ENCODE measurements at regions not wholly inside any gene's neighbourhood (a gene's known extent, or its start where the extent isn't known, plus 50 kb on each side); places are given as distances from the start of the nearest gene placed in this dataset.

DNA sequence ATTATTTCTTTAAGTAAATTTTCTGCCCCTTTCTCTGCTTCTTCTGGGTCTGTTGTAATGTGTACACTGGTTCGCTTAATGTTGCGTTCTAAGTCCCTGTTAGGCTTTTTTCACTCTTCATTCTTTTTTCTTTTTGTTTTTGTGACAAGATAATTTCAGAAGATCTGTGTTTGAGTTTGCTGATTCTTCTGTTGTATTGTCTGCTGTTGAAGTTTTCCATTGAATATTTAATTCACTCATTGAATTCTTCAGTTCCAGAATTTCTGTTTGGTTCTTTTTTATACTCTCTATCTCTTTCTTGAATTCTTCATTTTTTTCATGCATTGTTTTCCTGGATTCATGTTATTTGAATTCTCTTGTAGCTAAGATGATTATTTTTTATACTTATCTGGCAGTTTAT lies 66.3 kb upstream of the NUDT6 start:
- H3K4me3 Mint-ChIP-seq (ENCODE audit: unreplicated experiment), result no peak overlapping the region
- peaks cover 9% of the 10 kb centered on the region for H3K79me2 ChIP-seq (ENCODE audit: insufficient read depth, low read length)
- H3K9ac ChIP-seq (ENCODE audit: low read length), result no peak overlapping the region
- H3K4me1 ChIP-seq (ENCODE audit: insufficient read depth, low read length), result no peaks in the 10 kb centered on the region
- no peak overlapping the region for H3K27ac ChIP-seq (ENCODE audit: low read depth, low read length)
- no peak overlapping the region for H3K27ac Mint-ChIP-seq (ENCODE audit: unreplicated experiment)
- H3K27me3 ChIP-seq (ENCODE audit: insufficient read depth, low read length), result no peaks in the 10 kb centered on the region
- TF ChIP-seq, protein P1, sequence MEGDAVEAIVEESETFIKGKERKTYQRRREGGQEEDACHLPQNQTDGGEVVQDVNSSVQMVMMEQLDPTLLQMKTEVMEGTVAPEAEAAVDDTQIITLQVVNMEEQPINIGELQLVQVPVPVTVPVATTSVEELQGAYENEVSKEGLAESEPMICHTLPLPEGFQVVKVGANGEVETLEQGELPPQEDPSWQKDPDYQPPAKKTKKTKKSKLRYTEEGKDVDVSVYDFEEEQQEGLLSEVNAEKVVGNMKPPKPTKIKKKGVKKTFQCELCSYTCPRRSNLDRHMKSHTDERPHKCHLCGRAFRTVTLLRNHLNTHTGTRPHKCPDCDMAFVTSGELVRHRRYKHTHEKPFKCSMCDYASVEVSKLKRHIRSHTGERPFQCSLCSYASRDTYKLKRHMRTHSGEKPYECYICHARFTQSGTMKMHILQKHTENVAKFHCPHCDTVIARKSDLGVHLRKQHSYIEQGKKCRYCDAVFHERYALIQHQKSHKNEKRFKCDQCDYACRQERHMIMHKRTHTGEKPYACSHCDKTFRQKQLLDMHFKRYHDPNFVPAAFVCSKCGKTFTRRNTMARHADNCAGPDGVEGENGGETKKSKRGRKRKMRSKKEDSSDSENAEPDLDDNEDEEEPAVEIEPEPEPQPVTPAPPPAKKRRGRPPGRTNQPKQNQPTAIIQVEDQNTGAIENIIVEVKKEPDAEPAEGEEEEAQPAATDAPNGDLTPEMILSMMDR (IDR thresholded peaks at IDR 0.05; ENCODE audit: insufficient read depth, low read depth, low read length), result no peak
- TF ChIP-seq EZH2 (IDR thresholded peaks at IDR 0.05; ENCODE audit: insufficient read depth, low read length), result no peak
- H3K36me3 Mint-ChIP-seq (ENCODE audit: low read depth, unreplicated experiment), result peaks cover 19% of the 10 kb centered on the region
- H3K4me1 Mint-ChIP-seq (ENCODE audit: low read depth, unreplicated experiment), result no peaks in the 10 kb centered on the region
- no peak for DNase-seq (ENCODE audit: low read depth)
- peaks cover 3% of the 10 kb centered on the region for H4K20me1 ChIP-seq (ENCODE audit: insufficient read depth, low read length)
- H2AFZ ChIP-seq (ENCODE audit: low read depth, low read length), result no peak overlapping the region
- H3K27me3 Mint-ChIP-seq (ENCODE audit: low read depth, unreplicated experiment), result no peaks in the 10 kb centered on the region
- no peaks in the 10 kb centered on the region for H3K9me3 ChIP-seq (ENCODE audit: insufficient read depth, low read depth, low read length)
- no peak overlapping the region for H3K4me3 ChIP-seq (ENCODE audit: insufficient read depth, low read depth, low read length)
- H3K4me2 ChIP-seq (ENCODE audit: low read length), result no peak overlapping the region
- FAIRE-seq, result no peak
- H3K9me3 Mint-ChIP-seq (ENCODE audit: unreplicated experiment), result peaks cover 13% of the 10 kb centered on the region
- H3K36me3 ChIP-seq (ENCODE audit: insufficient read depth, low read length), result no peaks in the 10 kb centered on the region

DNA sequence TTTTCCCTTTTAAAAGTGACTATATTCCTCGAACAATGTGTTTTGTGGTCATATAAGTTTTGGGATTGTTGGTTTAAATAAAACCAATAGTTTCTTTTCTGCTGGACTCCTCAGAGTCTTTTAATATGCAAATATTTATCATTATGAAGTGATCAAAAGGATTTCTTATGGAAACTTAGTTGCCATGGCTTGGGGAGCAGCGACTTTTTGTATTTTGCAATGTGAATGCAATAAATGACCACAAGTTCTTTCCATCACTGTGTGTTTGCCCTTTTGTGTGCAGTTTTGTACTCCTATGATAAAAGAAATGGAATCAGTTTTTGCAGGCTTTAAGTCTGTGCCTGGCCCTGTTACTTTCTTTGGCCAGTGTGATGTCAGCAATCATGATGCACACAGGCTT lies 68.5 kb upstream of the NUDT6 start:
- H3K9ac ChIP-seq (ENCODE audit: low read length), result no peak overlapping the region
- no peak overlapping the region for H3K4me2 ChIP-seq (ENCODE audit: low read length)
- H3K27me3 ChIP-seq (ENCODE audit: insufficient read depth, low read length), result no peaks in the 10 kb centered on the region
- no peaks in the 10 kb centered on the region for H3K36me3 ChIP-seq (ENCODE audit: insufficient read depth, low read length)
- Mint-ChIP-seq H3K4me3 (ENCODE audit: unreplicated experiment) (no peak overlapping the region), H3K9me3 (ENCODE audit: unreplicated experiment) (peaks cover 13% of the 10 kb centered on the region), H3K27ac (ENCODE audit: unreplicated experiment) (no peak overlapping the region), H3K4me1 (ENCODE audit: low read depth, unreplicated experiment) (no peaks in the 10 kb centered on the region), H3K36me3 (ENCODE audit: low read depth, unreplicated experiment) (peaks cover 8% of the 10 kb centered on the region), H3K27me3 (ENCODE audit: low read depth, unreplicated experiment) (no peaks in the 10 kb centered on the region)
- no peaks in the 10 kb centered on the region for H3K4me1 ChIP-seq (ENCODE audit: insufficient read depth, low read length)
- H3K79me2 ChIP-seq (ENCODE audit: insufficient read depth, low read length), result peaks cover 7% of the 10 kb centered on the region
- no peak overlapping the region for H3K4me3 ChIP-seq (ENCODE audit: insufficient read depth, low read depth, low read length)
- TF ChIP-seq EZH2 (IDR thresholded peaks at IDR 0.05; ENCODE audit: insufficient read depth, low read length), result no peak
- TF ChIP-seq, protein P1 (IDR thresholded peaks at IDR 0.05; ENCODE audit: insufficient read depth, low read depth, low read length), result no peak
- no peak overlapping the region for H2AFZ ChIP-seq (ENCODE audit: low read depth, low read length)
- no peaks in the 10 kb centered on the region for H4K20me1 ChIP-seq (ENCODE audit: insufficient read depth, low read length)
- no peak for FAIRE-seq
- no peaks in the 10 kb centered on the region for H3K9me3 ChIP-seq (ENCODE audit: insufficient read depth, low read depth, low read length)
- no peak overlapping the region for H3K27ac ChIP-seq (ENCODE audit: low read depth, low read length)
- no peak for DNase-seq (ENCODE audit: low read depth)

DNA sequence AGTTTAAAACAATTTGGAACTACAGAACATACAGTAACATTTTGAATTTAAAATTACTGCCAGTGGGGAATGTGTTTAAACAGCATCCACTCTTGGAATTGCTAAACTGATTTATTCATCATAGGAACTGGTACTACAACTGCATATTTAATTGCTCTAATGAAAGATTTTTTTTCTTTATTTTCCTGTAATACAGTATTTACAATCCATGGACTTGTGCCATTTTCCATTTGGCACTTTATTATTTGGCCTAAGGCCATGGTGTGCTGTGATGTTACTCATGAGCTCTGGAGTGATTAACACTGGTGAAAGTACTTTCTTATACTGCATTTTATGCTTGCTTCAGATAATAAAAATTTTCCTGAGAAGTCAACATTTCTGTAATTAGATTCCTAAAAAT lies 69.7 kb upstream of the NUDT6 start:
- peak; percentile 9 for DNase-seq (ENCODE audit: low read depth)
- no peaks in the 10 kb centered on the region for H3K36me3 ChIP-seq (ENCODE audit: insufficient read depth, low read length)
- no peaks in the 10 kb centered on the region for H4K20me1 ChIP-seq (ENCODE audit: insufficient read depth, low read length)
- Mint-ChIP-seq H3K27me3 (ENCODE audit: low read depth, unreplicated experiment) (no peaks in the 10 kb centered on the region), H3K4me3 (ENCODE audit: unreplicated experiment) (no peak overlapping the region), H3K9me3 (ENCODE audit: unreplicated experiment) (peaks cover 13% of the 10 kb centered on the region), H3K36me3 (ENCODE audit: low read depth, unreplicated experiment) (peaks cover 8% of the 10 kb centered on the region), H3K27ac (ENCODE audit: unreplicated experiment) (no peak overlapping the region), H3K4me1 (ENCODE audit: low read depth, unreplicated experiment) (no peaks in the 10 kb centered on the region)
- peaks cover 7% of the 10 kb centered on the region for H3K79me2 ChIP-seq (ENCODE audit: insufficient read depth, low read length)
- H3K4me2 ChIP-seq (ENCODE audit: low read length), result no peak overlapping the region
- TF ChIP-seq EZH2 (IDR thresholded peaks at IDR 0.05; ENCODE audit: insufficient read depth, low read length), result no peak
- TF ChIP-seq, protein P1 (IDR thresholded peaks at IDR 0.05; ENCODE audit: insufficient read depth, low read depth, low read length), result no peak
- no peak overlapping the region for H3K9ac ChIP-seq (ENCODE audit: low read length)
- no peak overlapping the region for H2AFZ ChIP-seq (ENCODE audit: low read depth, low read length)
- H3K27ac ChIP-seq (ENCODE audit: low read depth, low read length), result no peak overlapping the region
- no peaks in the 10 kb centered on the region for H3K27me3 ChIP-seq (ENCODE audit: insufficient read depth, low read length)
- no peak for FAIRE-seq
- H3K4me1 ChIP-seq (ENCODE audit: insufficient read depth, low read length), result no peaks in the 10 kb centered on the region
- no peaks in the 10 kb centered on the region for H3K9me3 ChIP-seq (ENCODE audit: insufficient read depth, low read depth, low read length)
- H3K4me3 ChIP-seq (ENCODE audit: insufficient read depth, low read depth, low read length), result no peak overlapping the region

Measured in astrocyte (in vitro differentiated cells and primary cell).